OCI-LY1 (cell line): ENCODE measurements at regions not wholly inside any gene's neighbourhood (a gene's known extent, or its start where the extent isn't known, plus 50 kb on each side); places are given as distances from the start of the nearest gene placed in this dataset.

ENCODE experiments used
- CTCF ChIP-seq: fragments of 200-600 bp; sonication (generic), shearing (Covaris generic); IDR thresholded peaks from 2 replicates; pipeline ENCODE4 v1.5.1; 2017; ENCODE audit warnings: mild to moderate bottlenecking, antibody characterized with exemption, low read length, moderate library complexity, mixed read lengths
- EZH2 ChIP-seq: fragments of 200-600 bp; sonication (generic), shearing (Covaris generic); IDR thresholded peaks from 2 replicates; pipeline ENCODE4 v1.8.0; 2017; ENCODE audit warnings: borderline replicate concordance, mixed run types, mild to moderate bottlenecking, antibody characterized with exemption, low read length, moderate library complexity, mixed read lengths

- no peak for TF ChIP-seq EZH2
- TF ChIP-seq CTCF, result no peak
These were observed 84.8 kb upstream of the CRIM1 start for GRCh38 chr2:36270758-36271157.
